AG04449 (cell line): ENCODE measurements at regions not wholly inside any gene's neighbourhood (a gene's known extent, or its start where the extent isn't known, plus 50 kb on each side); places are given as distances from the start of the nearest gene placed in this dataset.

ENCODE experiments used
- CTCF ChIA-PET: fragments of 350-600 bp; formaldehyde crosslinking; extraction: SDS; loops from one replicate; lab custom pipeline; 2021; ENCODE audit warnings: antibody characterized with exemption; lab: Yijun Ruan, JAX
- POLR2A ChIA-PET: fragments of 400-600, 350-600 bp; formaldehyde crosslinking; extraction: SDS; loops from one replicate; lab custom pipeline; 2020; ENCODE audit warnings: antibody characterized with exemption, inconsistent platforms; lab: Yijun Ruan, JAX
- DNase-seq: peaks from one replicate; pipeline ENCODE4 v3.0.0-alpha.2; 2010; ENCODE audit warnings: low read depth, low spot score
- H3K4me3 ChIP-seq: 2 replicates; pipeline ENCODE4 v1.5.1; 2011; ENCODE audit warnings: low read depth, mild to moderate bottlenecking, control low read depth, low read length
- TF ChIP-seq, protein P1 (sequence below): IDR thresholded peaks from one replicate; pipeline ENCODE4 v1.5.1; 2011; ENCODE audit warnings: mild to moderate bottlenecking, moderate library complexity, low read length, control low read depth, inconsistent platforms; ENCODE audit not compliant: insufficient read depth; ENCODE audit errors: missing control alignments

DNA sequence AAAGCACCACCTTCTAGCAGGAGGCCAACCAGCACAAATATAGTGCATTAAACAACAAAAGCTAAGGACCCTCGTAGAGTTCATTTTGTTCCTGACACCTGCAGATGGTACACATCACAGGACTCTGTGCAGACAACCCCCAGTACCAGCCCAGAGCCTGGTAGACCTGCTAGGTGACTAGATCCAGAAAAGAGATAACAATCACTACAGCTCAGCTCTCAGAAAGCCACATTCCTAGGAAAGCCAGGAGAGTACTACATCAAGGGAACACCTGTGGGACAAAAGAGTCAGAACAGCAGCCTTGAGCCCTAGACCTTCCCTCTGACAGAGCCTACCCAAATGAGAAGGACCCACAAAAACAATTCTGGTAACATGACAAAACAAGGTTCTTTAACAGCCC lies 344.7 kb upstream of the PTBP2 start:
- POLR2A ChIA-PET = no interaction called here

DNA sequence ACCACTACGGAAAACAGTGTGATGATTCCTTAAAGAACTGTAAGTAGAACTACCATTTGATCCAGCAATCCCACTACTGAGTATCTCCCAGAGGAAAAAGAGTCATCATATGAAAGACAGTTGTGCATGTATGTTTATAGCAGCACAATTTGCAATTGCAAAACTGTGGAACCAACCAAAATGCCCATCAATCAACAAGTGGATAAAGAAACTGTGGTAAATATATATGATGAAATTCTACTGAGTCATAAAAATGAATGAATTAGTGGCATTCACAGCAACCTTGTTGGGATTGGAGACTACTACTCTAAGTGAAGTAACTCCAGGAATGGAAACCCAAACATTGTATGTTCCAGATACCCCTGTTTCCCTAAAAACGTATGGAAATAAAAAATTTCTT lies 337.0 kb upstream of the PTBP2 start:
- no peak overlapping the region for H3K4me3 ChIP-seq
- CTCF ChIA-PET = no interaction called here
- TF ChIP-seq, protein P1, sequence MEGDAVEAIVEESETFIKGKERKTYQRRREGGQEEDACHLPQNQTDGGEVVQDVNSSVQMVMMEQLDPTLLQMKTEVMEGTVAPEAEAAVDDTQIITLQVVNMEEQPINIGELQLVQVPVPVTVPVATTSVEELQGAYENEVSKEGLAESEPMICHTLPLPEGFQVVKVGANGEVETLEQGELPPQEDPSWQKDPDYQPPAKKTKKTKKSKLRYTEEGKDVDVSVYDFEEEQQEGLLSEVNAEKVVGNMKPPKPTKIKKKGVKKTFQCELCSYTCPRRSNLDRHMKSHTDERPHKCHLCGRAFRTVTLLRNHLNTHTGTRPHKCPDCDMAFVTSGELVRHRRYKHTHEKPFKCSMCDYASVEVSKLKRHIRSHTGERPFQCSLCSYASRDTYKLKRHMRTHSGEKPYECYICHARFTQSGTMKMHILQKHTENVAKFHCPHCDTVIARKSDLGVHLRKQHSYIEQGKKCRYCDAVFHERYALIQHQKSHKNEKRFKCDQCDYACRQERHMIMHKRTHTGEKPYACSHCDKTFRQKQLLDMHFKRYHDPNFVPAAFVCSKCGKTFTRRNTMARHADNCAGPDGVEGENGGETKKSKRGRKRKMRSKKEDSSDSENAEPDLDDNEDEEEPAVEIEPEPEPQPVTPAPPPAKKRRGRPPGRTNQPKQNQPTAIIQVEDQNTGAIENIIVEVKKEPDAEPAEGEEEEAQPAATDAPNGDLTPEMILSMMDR = no peak
- no peak for DNase-seq
- POLR2A ChIA-PET = no interaction called here

More for the DNA sequence above, 344.7 kb upstream of the PTBP2 start:
- H3K4me3 ChIP-seq = no peak overlapping the region
- CTCF ChIA-PET = interaction anchor here (0.6 kb wide), 1 partner anchor 219 kb away, joined by 3 read pairs; no protein-coding TSS in a partner anchor
- TF ChIP-seq, protein P1 = no peak
- DNase-seq = no peak

DNA sequence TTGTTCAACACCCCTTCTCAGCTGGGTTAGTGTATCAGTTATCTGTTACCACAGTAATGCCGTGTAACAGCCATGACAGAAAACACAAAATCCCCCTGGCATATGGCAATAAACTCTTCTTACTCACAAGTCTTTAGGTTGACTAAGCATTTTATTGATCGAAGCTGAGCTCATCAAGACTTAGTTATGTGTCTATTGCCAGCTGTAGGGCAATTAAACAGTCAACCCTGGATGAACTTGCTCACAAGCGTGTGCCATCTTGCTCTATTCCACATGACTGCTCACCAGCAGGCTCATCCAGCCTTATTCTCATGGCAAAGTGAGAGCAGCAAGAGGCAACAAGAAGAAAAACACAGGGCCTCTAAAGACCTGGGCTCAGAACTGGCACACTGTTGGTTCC lies 333.8 kb upstream of the PTBP2 start:
- DNase-seq = no peak
- ChIA-PET POLR2A (no interaction called here), CTCF (no interaction called here)
- H3K4me3 ChIP-seq = no peak overlapping the region
- TF ChIP-seq, protein P1 = no peak

DNA sequence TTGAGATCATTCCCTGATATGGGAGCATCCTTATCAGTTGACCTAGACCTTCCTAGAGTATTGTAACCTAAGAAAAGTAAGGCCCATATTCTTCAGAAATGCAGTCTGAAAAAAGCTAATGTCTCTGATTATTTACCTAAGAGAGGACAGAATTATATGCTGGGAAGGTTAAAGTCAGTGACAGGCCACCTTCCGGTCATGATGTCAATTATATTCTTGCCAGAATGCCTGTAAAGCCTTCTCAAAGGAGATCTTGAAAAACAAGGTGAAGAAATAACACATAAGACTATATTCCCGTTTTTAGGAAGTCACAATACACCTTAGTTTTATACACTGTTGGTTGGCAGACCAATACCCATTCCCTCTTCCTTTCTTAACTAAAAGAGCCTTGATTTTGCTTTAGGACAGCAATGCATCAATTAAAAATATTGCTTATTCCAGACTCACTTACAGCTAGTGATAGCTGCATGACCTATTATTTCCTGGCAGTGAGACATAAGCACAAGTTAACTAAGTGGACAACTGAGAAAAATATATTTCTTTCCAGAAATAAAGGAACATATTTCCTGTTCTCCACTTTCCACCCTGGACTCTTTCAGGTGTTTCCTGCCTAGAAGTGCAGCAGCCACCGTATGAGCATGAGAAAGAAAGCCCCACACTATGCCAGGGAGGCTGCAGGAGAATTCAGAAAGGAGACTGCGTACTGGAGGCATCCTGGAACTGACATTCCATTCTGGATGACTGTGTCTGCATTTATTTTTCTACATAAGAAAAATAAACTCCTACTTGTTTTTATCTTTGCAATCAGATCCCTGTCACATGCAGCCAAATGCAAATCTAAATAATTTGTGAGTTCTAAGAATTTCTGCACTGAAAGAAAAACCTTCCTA lies 332.9 kb upstream of the PTBP2 start:
- ChIA-PET POLR2A (no interaction called here), CTCF (interaction anchor here (1.4 kb wide), 1 partner anchor 11 kb away, joined by 3 read pairs; no protein-coding TSS in a partner anchor)
- DNase-seq = peak; percentile 10
- H3K4me3 ChIP-seq = no peak overlapping the region
- TF ChIP-seq, protein P1 = no peak

DNA sequence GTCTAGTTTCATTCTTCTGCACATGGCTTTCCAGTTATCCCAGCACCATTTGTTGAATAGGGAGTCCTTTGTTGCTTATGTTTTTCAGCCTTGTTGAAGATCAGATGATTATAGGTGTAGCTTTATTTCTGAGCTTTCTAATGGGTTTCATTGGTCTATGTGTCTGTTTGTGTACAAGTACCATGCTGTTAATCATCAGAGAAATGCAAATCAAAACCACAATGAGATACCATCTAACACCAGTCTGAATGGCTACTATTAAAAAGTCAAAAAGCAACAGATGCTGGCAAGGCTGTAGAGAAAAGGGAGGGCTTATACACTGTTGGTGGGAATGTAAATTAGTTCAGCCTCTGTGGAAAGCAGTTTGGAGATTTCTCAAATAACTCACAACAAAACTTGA lies 321.5 kb upstream of the PTBP2 start:
- TF ChIP-seq, protein P1 = no peak
- CTCF ChIA-PET = no interaction called here
- H3K4me3 ChIP-seq = no peak overlapping the region
- DNase-seq = no peak
- POLR2A ChIA-PET = no interaction called here

DNA sequence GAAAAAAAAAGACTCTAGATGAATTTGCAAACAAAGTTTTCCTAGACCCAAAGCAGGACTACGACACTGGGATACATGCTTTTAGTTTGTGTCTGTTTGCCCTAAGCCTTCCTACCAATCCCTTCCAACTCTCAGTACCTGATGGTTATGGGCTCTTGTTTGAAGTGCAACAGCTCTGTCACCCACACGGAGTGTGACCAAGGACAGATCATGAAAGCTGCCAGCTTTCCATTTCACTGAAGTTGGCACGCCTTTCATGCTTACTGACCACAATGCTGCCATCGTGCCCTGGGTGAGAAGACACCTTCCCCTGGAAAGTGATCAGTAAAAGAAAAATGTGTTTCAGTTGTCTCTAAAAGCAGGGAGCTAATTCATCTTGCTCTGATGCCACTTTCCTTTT lies 312.5 kb upstream of the PTBP2 start:
- TF ChIP-seq, protein P1 = no peak
- ChIA-PET POLR2A (no interaction called here), CTCF (no interaction called here)
- H3K4me3 ChIP-seq = no peak overlapping the region
- DNase-seq = no peak
